Neuronal stem cell (in vitro differentiated cells): ENCODE measurements at regions not wholly inside any gene's neighbourhood (a gene's known extent, or its start where the extent isn't known, plus 50 kb on each side); places are given as distances from the start of the nearest gene placed in this dataset.

ENCODE experiments used
- DNase-seq: peaks from one replicate; pipeline ENCODE4 v3.0.0-alpha.2; 2013; ENCODE audit warnings: low spot score
- H2AFZ ChIP-seq: one replicate; pipeline ENCODE4 v1.6.1; 2013; ENCODE audit warnings: mild to moderate bottlenecking, low read length, inconsistent platforms
- H2AK5ac ChIP-seq: 2 replicates; pipeline ENCODE4 v1.6.1; 2013; ENCODE audit warnings: low read depth, mild to moderate bottlenecking, inconsistent platforms, low read length, moderate library complexity, mixed read lengths
- H2BK120ac ChIP-seq: 2 replicates; pipeline ENCODE4 v1.6.1; 2013; ENCODE audit warnings: low read depth, mild to moderate bottlenecking, inconsistent platforms, low read length, moderate library complexity, mixed read lengths
- H2BK12ac ChIP-seq: one replicate; pipeline ENCODE4 v1.6.1; 2013; ENCODE audit warnings: low read length, inconsistent platforms
- H2BK15ac ChIP-seq: 2 replicates; pipeline ENCODE4 v1.6.1; 2013; ENCODE audit warnings: mild to moderate bottlenecking, low read length, inconsistent platforms, mixed read lengths
- H2BK5ac ChIP-seq: one replicate; pipeline ENCODE4 v1.6.1; 2013; ENCODE audit warnings: inconsistent platforms, mild to moderate bottlenecking, low read length, moderate library complexity
- H3K14ac ChIP-seq: one replicate; pipeline ENCODE4 v1.6.1; 2013; ENCODE audit warnings: low read length, inconsistent platforms
- H3K18ac ChIP-seq: 2 replicates; pipeline ENCODE4 v1.6.1; 2013; ENCODE audit warnings: low read length, inconsistent platforms
- H3K23ac ChIP-seq: 2 replicates; pipeline ENCODE4 v1.6.1; 2013; ENCODE audit warnings: low read depth, mild to moderate bottlenecking, mixed read lengths, low read length, inconsistent platforms; ENCODE audit not compliant: poor library complexity
- H3K27ac ChIP-seq: replicated peaks from 3 replicates; pipeline ENCODE4 v1.5.1; 2013; ENCODE audit warnings: low read length, inconsistent platforms
- H3K27me3 ChIP-seq, 3 experiments: 2 replicates each; pipeline ENCODE4 v1.6.1; 2013; ENCODE audit warnings: low read length in 3 of 3, mild to moderate bottlenecking in 2 of 3, inconsistent platforms in 1 of 3, low read depth in 1 of 3, mixed read lengths in 1 of 3, moderate library complexity in 1 of 3; ENCODE audit not compliant: control insufficient read depth in 3 of 3, insufficient read depth in 3 of 3
- H3K36me3 ChIP-seq, 2 donors: replicated peaks in 1 of 2; 2 replicates each; pipeline ENCODE4 v1.6.1; 2013; ENCODE audit warnings: low read length in 2 of 2; ENCODE audit not compliant: control insufficient read depth in 2 of 2, insufficient read depth in 2 of 2
- H3K4ac ChIP-seq: 2 replicates; pipeline ENCODE4 v1.6.1; 2013; ENCODE audit warnings: inconsistent platforms, mild to moderate bottlenecking, low read length, moderate library complexity
- H3K4me1 ChIP-seq, 2 donors: 1 replicate in 1 of 2; 2 replicates in 1 of 2; pipeline ENCODE4 v1.6.1; 2013; ENCODE audit warnings: low read length in 2 of 2, low read depth in 1 of 2; ENCODE audit not compliant: control insufficient read depth in 2 of 2, insufficient read depth in 1 of 2
- H3K4me2 ChIP-seq: one replicate; pipeline ENCODE4 v1.6.1; 2013; ENCODE audit warnings: mild to moderate bottlenecking, low read length, inconsistent platforms; ENCODE audit not compliant: insufficient read depth, poor library complexity, severe bottlenecking
- H3K4me3 ChIP-seq, 2 donors: 2 replicates each; pipeline ENCODE4 v1.5.1; 2013; ENCODE audit warnings: low read length in 2 of 2, mild to moderate bottlenecking in 2 of 2, inconsistent platforms in 1 of 2, moderate library complexity in 1 of 2
- H3K79me1 ChIP-seq: one replicate; pipeline ENCODE4 v1.6.1; 2013; ENCODE audit warnings: low read depth, mild to moderate bottlenecking, inconsistent platforms, low read length, moderate library complexity
- H3K9ac ChIP-seq: one replicate; pipeline ENCODE4 v1.6.1; 2013; ENCODE audit warnings: mild to moderate bottlenecking, low read depth, low read length, inconsistent platforms; ENCODE audit not compliant: poor library complexity
- H3K9me3 ChIP-seq, 2 donors: replicated peaks in 1 of 2; 2 replicates each; pipeline versions ENCODE3 to v1.6.1; 2013; ENCODE audit warnings: low read length in 2 of 2, mild to moderate bottlenecking in 2 of 2, inconsistent platforms in 1 of 2, low read depth in 1 of 2, mixed read lengths in 1 of 2, moderate library complexity in 1 of 2; ENCODE audit not compliant: control insufficient read depth in 2 of 2, insufficient read depth in 1 of 2
- H4K8ac ChIP-seq: one replicate; pipeline ENCODE4 v1.6.1; 2013; ENCODE audit warnings: low read depth, mild to moderate bottlenecking, inconsistent platforms, low read length, moderate library complexity
- H4K91ac ChIP-seq: one replicate; pipeline ENCODE4 v1.6.1; 2013; ENCODE audit warnings: low read length, low read depth, mild to moderate bottlenecking, inconsistent platforms; ENCODE audit not compliant: poor library complexity
- WGBS, 2 donors: extraction: QIAGEN DNeasy Blood & Tissue Kit; methylation state at CpG; one replicate each; pipeline ENCODE4 v1.1.7; 2013; ENCODE audit warnings: missing lambda C conversion rate in 2 of 2, mixed read lengths in 1 of 2; ENCODE audit not compliant: insufficient read length in 2 of 2, insufficient replicate concordance in 1 of 2; ENCODE audit errors: extremely low coverage in 2 of 2; 5-methylcytosine and 5-hydroxymethylcytosine counted together

- no peaks in the 10 kb centered on the region for H3K4me1 ChIP-seq
- H3K23ac ChIP-seq = no peak overlapping the region
- no peaks in the 10 kb centered on the region for H3K27me3 ChIP-seq
- H3K9me3 ChIP-seq = no peaks in the 10 kb centered on the region
- H3K4ac ChIP-seq = no peak overlapping the region
- no peak overlapping the region for H3K18ac ChIP-seq
- no peak overlapping the region for H2BK5ac ChIP-seq
- H2AFZ ChIP-seq = peak overlapping the region; percentile 40
- no peak overlapping the region for H3K4me2 ChIP-seq
- H2BK15ac ChIP-seq = no peak overlapping the region
- no peaks in the 10 kb centered on the region for H3K36me3 ChIP-seq
- WGBS, 2 donors = no CpG with 5 or more reads among the region's 1 CpG
- no peak overlapping the region for H4K91ac ChIP-seq
- no peak for DNase-seq
- H3K79me1 ChIP-seq = no peaks in the 10 kb centered on the region
- no peak overlapping the region for H3K4me3 ChIP-seq
- no peak overlapping the region for H3K27ac ChIP-seq
- no peak overlapping the region for H2BK120ac ChIP-seq
- H3K9ac ChIP-seq = no peak overlapping the region
- no peak overlapping the region for H2BK12ac ChIP-seq
- no peak overlapping the region for H4K8ac ChIP-seq
- no peak overlapping the region for H2AK5ac ChIP-seq
- H3K14ac ChIP-seq = no peak overlapping the region
These were observed 971.3 kb upstream of the CDH18 start for GRCh38 chr5:20959347-20959746.

- no peak overlapping the region for H3K23ac ChIP-seq
- no peak overlapping the region for H4K91ac ChIP-seq
- H3K4me1 ChIP-seq = no peaks in the 10 kb centered on the region
- H3K4me2 ChIP-seq = no peak overlapping the region
- H3K14ac ChIP-seq = no peak overlapping the region
- H2BK12ac ChIP-seq = no peak overlapping the region
- H3K27ac ChIP-seq = no peak overlapping the region
- peak overlapping the region; percentile 6 for H2AFZ ChIP-seq
- H3K4ac ChIP-seq = no peak overlapping the region
- H3K9ac ChIP-seq = no peak overlapping the region
- H3K79me1 ChIP-seq = no peaks in the 10 kb centered on the region
- no peaks in the 10 kb centered on the region for H3K27me3 ChIP-seq
- DNase-seq = no peak
- no CpG with 5 or more reads among the region's 5 CpGs for WGBS, 2 donors
- no peak overlapping the region for H2BK120ac ChIP-seq
- no peak overlapping the region for H2BK15ac ChIP-seq
- no peak overlapping the region for H3K18ac ChIP-seq
- no peaks in the 10 kb centered on the region for H3K36me3 ChIP-seq
- no peak overlapping the region for H3K4me3 ChIP-seq
- no peak overlapping the region for H4K8ac ChIP-seq
- no peak overlapping the region for H2AK5ac ChIP-seq
- no peaks in the 10 kb centered on the region for H3K9me3 ChIP-seq
- H2BK5ac ChIP-seq = no peak overlapping the region
These were observed 970.6 kb upstream of the CDH18 start for GRCh38 chr5:20958641-20959040.

- no peak overlapping the region for H2BK120ac ChIP-seq
- H3K27ac ChIP-seq = no peak overlapping the region
- H3K79me1 ChIP-seq = no peaks in the 10 kb centered on the region
- no peaks in the 10 kb centered on the region for H3K36me3 ChIP-seq
- H3K18ac ChIP-seq = no peak overlapping the region
- DNase-seq = no peak
- no peak overlapping the region for H4K91ac ChIP-seq
- H3K27me3 ChIP-seq = no peaks in the 10 kb centered on the region
- H3K4me1 ChIP-seq = no peaks in the 10 kb centered on the region
- no peak overlapping the region for H3K4me3 ChIP-seq
- H2AK5ac ChIP-seq = no peak overlapping the region
- no CpG with 5 or more reads among the region's 2 CpGs for WGBS, 2 donors
- no peak overlapping the region for H4K8ac ChIP-seq
- H2AFZ ChIP-seq = no peak overlapping the region
- H3K4ac ChIP-seq = no peak overlapping the region
- no peaks in the 10 kb centered on the region for H3K9me3 ChIP-seq
- no peak overlapping the region for H3K14ac ChIP-seq
- no peak overlapping the region for H2BK5ac ChIP-seq
- H3K23ac ChIP-seq = no peak overlapping the region
- H2BK15ac ChIP-seq = no peak overlapping the region
- H3K4me2 ChIP-seq = no peak overlapping the region
- no peak overlapping the region for H2BK12ac ChIP-seq
- no peak overlapping the region for H3K9ac ChIP-seq
These were observed 968.1 kb upstream of the CDH18 start for GRCh38 chr5:20956134-20956533.

- Histone ChIP-seq H3K9me3 (no peaks in the 10 kb centered on the region), H2BK120ac (no peak overlapping the region), H3K27me3 (no peaks in the 10 kb centered on the region), H2BK5ac (no peak overlapping the region), H3K4me3 (no peak overlapping the region), H4K91ac (no peak overlapping the region), H4K8ac (no peak overlapping the region), H2AFZ (no peak overlapping the region), H3K4ac (no peak overlapping the region), H3K9ac (no peak overlapping the region), H3K4me1 (no peaks in the 10 kb centered on the region), H3K14ac (no peak overlapping the region), H3K36me3 (no peaks in the 10 kb centered on the region), H3K18ac (no peak overlapping the region), H3K23ac (no peak overlapping the region), H3K4me2 (no peak overlapping the region), H2AK5ac (no peak overlapping the region), H3K79me1 (no peaks in the 10 kb centered on the region), H2BK12ac (no peak overlapping the region), H3K27ac (no peak overlapping the region), H2BK15ac (no peak overlapping the region)
- no CpG with 5 or more reads among the region's 1 CpG for WGBS, 2 donors
- no peak for DNase-seq
These were observed 961.6 kb upstream of the CDH18 start for GRCh38 chr5:20949636-20950035.
